Gastrocnemius medialis (tissue), 4 donors: ENCODE measurements at regions not wholly inside any gene's neighbourhood (a gene's known extent, or its start where the extent isn't known, plus 50 kb on each side); places are given as distances from the start of the nearest gene placed in this dataset.

ENCODE experiments used
- ATAC-seq, 2 donors: fragments of 150-250 bp; one replicate each; pipeline ENCODE4 v1.9.1; 2016
- DNase-seq, 2 donors: peaks; one replicate each; pipeline ENCODE4 v3.0.0-alpha.2; 2019
- H3K27ac ChIP-seq, 4 donors: fragments of 200-600 bp; sonication (generic); 1 replicate in 1 of 4; 2 replicates in 3 of 4; pipeline ENCODE4 v1.5.1; 2016 to 2018; ENCODE audit warnings: mild to moderate bottlenecking in 2 of 4, moderate library complexity in 1 of 4
- H3K27me3 ChIP-seq, 3 donors: fragments of 200-600 bp; sonication (generic) in 2 of 3; 1 replicate in 1 of 3; 2 replicates in 2 of 3; pipeline versions ENCODE4 v1.5.1 to v1.6.0; 2016 to 2019; ENCODE audit warnings: mild to moderate bottlenecking in 1 of 3, moderate library complexity in 1 of 3
- H3K36me3 ChIP-seq, 2 donors: fragments of 200-600 bp; sonication (generic) in 1 of 2; one replicate each; pipeline ENCODE4 v1.5.1; 2017 to 2018
- H3K4me1 ChIP-seq, 2 donors: fragments of 200-600 bp; sonication (generic) in 1 of 2; one replicate each; pipeline ENCODE4 v1.5.1; 2016 to 2017; ENCODE audit warnings: mild to moderate bottlenecking in 2 of 2
- H3K4me3 ChIP-seq, 4 donors: fragments of 200-600 bp; sonication (generic) in 3 of 4; 1 replicate in 1 of 4; 2 replicates in 3 of 4; pipeline ENCODE4 v1.5.1; 2016 to 2019; ENCODE audit warnings: mild to moderate bottlenecking in 2 of 4
- H3K9me3 ChIP-seq, 3 donors: fragments of 200-600 bp; sonication (generic) in 2 of 3; 1 replicate in 1 of 3; 2 replicates in 2 of 3; pipeline ENCODE4 v1.5.1; 2016 to 2019
- CTCF ChIP-seq, 5 experiments: fragments of 450-650 bp in 3 of 5; fragments of 200-600 bp in 2 of 5; sonication (generic) in 2 of 5; IDR thresholded peaks in 4 of 5; conservative IDR thresholded peaks in 1 of 5; 1 replicate in 4 of 5; 2 replicates in 1 of 5; pipeline ENCODE4 v1.5.1; 2016 to 2019; ENCODE audit warnings: antibody characterized with exemption in 5 of 5, mild to moderate bottlenecking in 3 of 5, moderate library complexity in 3 of 5
- POLR2A ChIP-seq, 2 donors: fragments of 450-650 bp; IDR thresholded peaks; one replicate each; pipeline ENCODE4 v1.6.1; 2017; ENCODE audit warnings: antibody characterized with exemption in 2 of 2, mild to moderate bottlenecking in 2 of 2, moderate library complexity in 2 of 2
- in situ Hi-C, 4 donors: fragments of 200-750 bp; cut with MboI; loops; one replicate each; pipeline versions ENCODE4 v1.15.0 to v1.8.0; 2017; ENCODE audit warnings: low sequenced_read_pairs in 4 of 4
- intact Hi-C: fragments of 100-400 bp; cut with DNase I; formaldehyde crosslinking; loops from one replicate; pipeline ENCODE4 v1.15.1; 2023; ENCODE audit warnings: low total_unique reads

DNA sequence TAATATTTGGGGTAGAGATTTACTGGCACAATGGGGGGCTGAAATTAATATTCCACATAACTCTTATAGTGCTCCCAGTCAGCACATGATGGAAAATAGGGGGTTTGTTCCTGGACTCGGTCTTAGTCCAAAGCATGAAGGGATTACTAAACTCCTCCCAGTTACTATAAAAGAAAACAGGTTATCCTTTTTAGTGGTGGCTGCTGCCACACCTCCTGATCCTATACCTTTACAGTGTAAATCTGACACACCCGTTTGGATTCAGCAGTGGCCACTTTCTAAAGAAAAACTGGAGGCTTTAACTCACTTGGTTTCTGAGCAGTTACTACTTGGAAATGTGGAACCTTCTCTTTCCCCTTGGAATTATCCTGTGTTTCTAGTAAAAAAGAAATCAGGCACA is 572.9 kb upstream of the PTGER4 start:
- no peaks in the 10 kb centered on the region for H3K27me3 ChIP-seq
- intact Hi-C loops = no loop called here
- DNase-seq (no peak), ATAC-seq (no peak)
- peaks cover 0 to 8% of the 10 kb centered on the region in 2 donors for H3K4me1 ChIP-seq
- no peak for TF ChIP-seq POLR2A (IDR thresholded peaks at IDR 0.05)
- TF ChIP-seq CTCF (IDR thresholded peaks at IDR 0.05 in 4 of 5, conservative IDR thresholded peaks at IDR 0.05 in 1 of 5) = no peak
- H3K27ac ChIP-seq = no peak overlapping the region
- H3K36me3 ChIP-seq = no peaks in the 10 kb centered on the region
- H3K9me3 ChIP-seq = no peaks in the 10 kb centered on the region
- in situ Hi-C loops = no loop called here
- no peak overlapping the region for H3K4me3 ChIP-seq

- no peak for ATAC-seq
- Histone ChIP-seq H3K9me3 (no peaks in the 10 kb centered on the region), H3K36me3 (no peaks in the 10 kb centered on the region), H3K27me3 (no peaks in the 10 kb centered on the region), H3K4me1 (no peaks in the 10 kb centered on the region), H3K27ac (no peak overlapping the region), H3K4me3 (no peak overlapping the region)
- no peak for DNase-seq
- TF ChIP-seq CTCF (IDR thresholded peaks at IDR 0.05 in 4 of 5, conservative IDR thresholded peaks at IDR 0.05 in 1 of 5) (no peak), POLR2A (IDR thresholded peaks at IDR 0.05) (no peak)
- in situ Hi-C loops = no loop called here
- intact Hi-C loops = no loop called here
These were observed 581.4 kb upstream of the PTGER4 start for GRCh38 chr5:40098313-40098712.

- ATAC-seq = no peak
- Histone ChIP-seq H3K36me3 (no peaks in the 10 kb centered on the region), H3K4me3 (no peak overlapping the region), H3K27me3 (no peaks in the 10 kb centered on the region), H3K4me1 (no peaks in the 10 kb centered on the region), H3K27ac (no peak overlapping the region), H3K9me3 (no peaks in the 10 kb centered on the region)
- DNase-seq = no peak
- in situ Hi-C loops = no loop called here
- intact Hi-C loops = no loop called here
- no peak for TF ChIP-seq CTCF (IDR thresholded peaks at IDR 0.05 in 4 of 5, conservative IDR thresholded peaks at IDR 0.05 in 1 of 5)
- no peak for TF ChIP-seq POLR2A (IDR thresholded peaks at IDR 0.05)
These were observed 586.2 kb upstream of the PTGER4 start for GRCh38 chr5:40093550-40093949.

- in situ Hi-C loops (no loop called here), intact Hi-C loops (no loop called here)
- Histone ChIP-seq H3K9me3 (no peaks in the 10 kb centered on the region), H3K36me3 (no peaks in the 10 kb centered on the region), H3K4me1 (no peaks in the 10 kb centered on the region), H3K27ac (no peak overlapping the region), H3K27me3 (no peaks in the 10 kb centered on the region), H3K4me3 (no peak overlapping the region)
- ATAC-seq = no peak
- no peak for TF ChIP-seq CTCF (IDR thresholded peaks at IDR 0.05 in 4 of 5, conservative IDR thresholded peaks at IDR 0.05 in 1 of 5)
- no peak for DNase-seq
These were observed 590.4 kb upstream of the PTGER4 start for GRCh38 chr5:40089269-40089668.

GRCh38 chr5:40084614-40085013 is 595.1 kb upstream of the PTGER4 start:
- in situ Hi-C loops = no loop called here

More at GRCh38 chr5:40084614-40085013, 595.1 kb upstream of the PTGER4 start:
- Histone ChIP-seq H3K27me3 (no peaks in the 10 kb centered on the region), H3K4me3 (no peak overlapping the region), H3K27ac (no peak overlapping the region), H3K4me1 (no peaks in the 10 kb centered on the region), H3K36me3 (no peaks in the 10 kb centered on the region), H3K9me3 (no peaks in the 10 kb centered on the region)
- intact Hi-C loops = no loop called here
- DNase-seq (no peak), ATAC-seq (no peak)
- no peak for TF ChIP-seq POLR2A (IDR thresholded peaks at IDR 0.05)
- no peak for TF ChIP-seq CTCF (IDR thresholded peaks at IDR 0.05 in 4 of 5, conservative IDR thresholded peaks at IDR 0.05 in 1 of 5)
